NT2/D1 (cell line): ENCODE measurements at regions not wholly inside any gene's neighbourhood (a gene's known extent, or its start where the extent isn't known, plus 50 kb on each side); places are given as distances from the start of the nearest gene placed in this dataset.

Source experiments
- SUZ12 ChIP-seq: IDR thresholded peaks from 2 replicates; pipeline ENCODE4 v1.6.1; 2011; ENCODE audit not compliant: insufficient read length, insufficient read depth; ENCODE audit errors: extremely low read depth
- YY1 ChIP-seq: IDR thresholded peaks from 2 replicates; pipeline ENCODE4 v1.6.1; 2011; ENCODE audit not compliant: insufficient read length, insufficient read depth
- ZNF274 ChIP-seq: IDR thresholded peaks from 2 replicates; pipeline ENCODE4 v1.6.1; 2011; ENCODE audit warnings: mild to moderate bottlenecking, low read depth, low read length

DNA sequence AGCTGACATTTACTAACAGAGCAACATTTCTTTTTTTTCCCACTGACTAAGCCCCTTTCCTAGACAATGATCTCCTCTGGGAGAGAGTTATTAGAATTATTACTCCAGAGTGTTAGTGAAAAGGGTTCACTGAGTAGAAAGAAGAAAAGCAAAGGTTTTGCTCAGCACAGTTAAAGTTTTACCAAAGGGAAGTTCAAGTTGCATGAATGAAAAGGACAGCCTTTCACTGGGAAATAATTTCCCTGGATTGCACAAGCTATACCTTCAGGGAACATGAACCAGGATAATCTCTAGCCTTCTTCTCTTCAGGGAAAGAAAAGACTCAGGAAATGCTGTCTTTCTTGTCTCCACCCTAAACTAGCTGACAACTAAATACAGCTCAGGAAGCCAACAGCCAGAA is 71.4 kb upstream of the ESRRG start:
- TF ChIP-seq ZNF274: no peak
- TF ChIP-seq YY1: no peak
- TF ChIP-seq SUZ12: no peak
